ENCODE measurements at regions not wholly inside any gene's neighbourhood (a gene's known extent, or its start where the extent isn't known, plus 50 kb on each side); places are given as distances from the start of the nearest gene placed in this dataset.

GRCh38 chr9:124108216-124108615 lies 96.6 kb downstream of the LHX2 start:
- Histone ChIP-seq H3K36me3 (ENCODE audit: low read depth) (no peaks in the 10 kb centered on the region), H3K9me3 (ENCODE audit: severe bottlenecking) (no peaks in the 10 kb centered on the region), H3K27ac (ENCODE audit: poor library complexity, severe bottlenecking) (no peak overlapping the region), H3K27me3 (ENCODE audit: insufficient read depth, poor library complexity, severe bottlenecking) (no peaks in the 10 kb centered on the region), H3K4me1 (ENCODE audit: insufficient read depth, poor library complexity, severe bottlenecking) (no peaks in the 10 kb centered on the region), H3K4me3 (ENCODE audit: severe bottlenecking) (no peak overlapping the region)
- TF ChIP-seq CTCF (IDR thresholded peaks at IDR 0.05; ENCODE audit: poor library complexity, severe bottlenecking), result no peak
- no peak for ATAC-seq (ENCODE audit: low read depth)
- DNase-seq (ENCODE audit: low spot score), result no peak

GRCh38 chr9:124110307-124110915 lies 98.8 kb downstream of the LHX2 start:
- ATAC-seq (ENCODE audit: low read depth) (peak; percentile 66; the same call in 2 of the 3 replicates), DNase-seq (ENCODE audit: low spot score) (no peak)
- no peak for TF ChIP-seq CTCF (IDR thresholded peaks at IDR 0.05; ENCODE audit: poor library complexity, severe bottlenecking)
- Histone ChIP-seq H3K36me3 (ENCODE audit: low read depth) (no peaks in the 10 kb centered on the region), H3K4me3 (ENCODE audit: severe bottlenecking) (no peak overlapping the region), H3K27me3 (ENCODE audit: insufficient read depth, poor library complexity, severe bottlenecking) (no peaks in the 10 kb centered on the region), H3K4me1 (ENCODE audit: insufficient read depth, poor library complexity, severe bottlenecking) (no peaks in the 10 kb centered on the region), H3K9me3 (ENCODE audit: severe bottlenecking) (no peaks in the 10 kb centered on the region), H3K27ac (ENCODE audit: poor library complexity, severe bottlenecking) (no peak overlapping the region)

GRCh38 chr9:124116683-124117363 lies 105.3 kb downstream of the LHX2 start:
- Histone ChIP-seq H3K9me3 (ENCODE audit: severe bottlenecking) (no peaks in the 10 kb centered on the region), H3K27ac (ENCODE audit: poor library complexity, severe bottlenecking) (no peak overlapping the region), H3K27me3 (ENCODE audit: insufficient read depth, poor library complexity, severe bottlenecking) (no peaks in the 10 kb centered on the region), H3K36me3 (ENCODE audit: low read depth) (no peaks in the 10 kb centered on the region), H3K4me3 (ENCODE audit: severe bottlenecking) (no peak overlapping the region), H3K4me1 (ENCODE audit: insufficient read depth, poor library complexity, severe bottlenecking) (no peaks in the 10 kb centered on the region)
- no peak for ATAC-seq (ENCODE audit: low read depth)
- DNase-seq (ENCODE audit: low spot score), result no peak
- no peak for TF ChIP-seq CTCF (IDR thresholded peaks at IDR 0.05; ENCODE audit: poor library complexity, severe bottlenecking)

GRCh38 chr9:124118894-124119293 lies 107.3 kb downstream of the LHX2 start:
- H3K36me3 ChIP-seq (ENCODE audit: low read depth), result no peaks in the 10 kb centered on the region
- no peak overlapping the region for H3K4me3 ChIP-seq (ENCODE audit: severe bottlenecking)
- H3K27ac ChIP-seq (ENCODE audit: poor library complexity, severe bottlenecking), result no peak overlapping the region
- no peaks in the 10 kb centered on the region for H3K27me3 ChIP-seq (ENCODE audit: insufficient read depth, poor library complexity, severe bottlenecking)
- H3K4me1 ChIP-seq (ENCODE audit: insufficient read depth, poor library complexity, severe bottlenecking), result no peaks in the 10 kb centered on the region
- H3K9me3 ChIP-seq (ENCODE audit: severe bottlenecking), result no peaks in the 10 kb centered on the region
- ATAC-seq (ENCODE audit: low read depth), result no peak
- no peak for DNase-seq (ENCODE audit: low spot score)
- no peak for TF ChIP-seq CTCF (IDR thresholded peaks at IDR 0.05; ENCODE audit: poor library complexity, severe bottlenecking)

GRCh38 chr9:124120272-124120671 lies 108.7 kb downstream of the LHX2 start:
- ATAC-seq (ENCODE audit: low read depth) (no peak), DNase-seq (ENCODE audit: low spot score) (no peak)
- H3K9me3 ChIP-seq (ENCODE audit: severe bottlenecking), result no peaks in the 10 kb centered on the region
- TF ChIP-seq CTCF (IDR thresholded peaks at IDR 0.05; ENCODE audit: poor library complexity, severe bottlenecking), result no peak
- H3K27me3 ChIP-seq (ENCODE audit: insufficient read depth, poor library complexity, severe bottlenecking), result no peaks in the 10 kb centered on the region
- no peak overlapping the region for H3K4me3 ChIP-seq (ENCODE audit: severe bottlenecking)
- no peaks in the 10 kb centered on the region for H3K4me1 ChIP-seq (ENCODE audit: insufficient read depth, poor library complexity, severe bottlenecking)
- H3K27ac ChIP-seq (ENCODE audit: poor library complexity, severe bottlenecking), result no peak overlapping the region
- H3K36me3 ChIP-seq (ENCODE audit: low read depth), result no peaks in the 10 kb centered on the region

Data from RWPE2 (cell line).